D721Med (cell line): ENCODE measurements at regions not wholly inside any gene's neighbourhood (a gene's known extent, or its start where the extent isn't known, plus 50 kb on each side); places are given as distances from the start of the nearest gene placed in this dataset.

ENCODE experiments used
- DNase-seq: peaks from one replicate; pipeline ENCODE4 v3.0.0; 2011; ENCODE audit warnings: low spot score; ENCODE audit not compliant: insufficient read length
- FAIRE-seq: peaks from 2 replicates; lab custom pipeline; 2011; peaks lifted over from hg19 to GRCh38; lab: Jason Lieb, UNC
- TF ChIP-seq, protein P1 (sequence below): IDR thresholded peaks from 2 replicates; pipeline ENCODE4 v1.5.1; 2012; ENCODE audit warnings: mild to moderate bottlenecking, control low read depth; ENCODE audit not compliant: insufficient read depth; ENCODE audit errors: missing control alignments

DNA sequence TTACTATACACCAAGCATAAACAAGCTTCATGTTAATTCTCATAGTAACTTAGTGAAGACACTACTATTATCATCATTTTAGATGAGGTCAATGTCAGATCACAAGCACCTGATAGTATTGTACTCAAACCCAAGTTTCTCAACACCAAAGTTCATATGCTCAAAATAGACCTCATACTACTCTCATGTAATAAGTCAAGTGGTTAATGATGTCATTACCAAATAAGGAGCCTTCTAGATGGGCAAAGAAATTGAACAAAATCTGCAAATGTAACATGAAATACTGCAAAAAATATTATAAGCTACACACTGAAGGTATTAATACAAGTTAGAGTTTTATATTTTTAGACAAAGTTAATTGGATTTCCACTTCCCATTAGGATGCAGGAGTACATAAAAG lies 144.0 kb upstream of the CHRM3 start:
- TF ChIP-seq, protein P1, sequence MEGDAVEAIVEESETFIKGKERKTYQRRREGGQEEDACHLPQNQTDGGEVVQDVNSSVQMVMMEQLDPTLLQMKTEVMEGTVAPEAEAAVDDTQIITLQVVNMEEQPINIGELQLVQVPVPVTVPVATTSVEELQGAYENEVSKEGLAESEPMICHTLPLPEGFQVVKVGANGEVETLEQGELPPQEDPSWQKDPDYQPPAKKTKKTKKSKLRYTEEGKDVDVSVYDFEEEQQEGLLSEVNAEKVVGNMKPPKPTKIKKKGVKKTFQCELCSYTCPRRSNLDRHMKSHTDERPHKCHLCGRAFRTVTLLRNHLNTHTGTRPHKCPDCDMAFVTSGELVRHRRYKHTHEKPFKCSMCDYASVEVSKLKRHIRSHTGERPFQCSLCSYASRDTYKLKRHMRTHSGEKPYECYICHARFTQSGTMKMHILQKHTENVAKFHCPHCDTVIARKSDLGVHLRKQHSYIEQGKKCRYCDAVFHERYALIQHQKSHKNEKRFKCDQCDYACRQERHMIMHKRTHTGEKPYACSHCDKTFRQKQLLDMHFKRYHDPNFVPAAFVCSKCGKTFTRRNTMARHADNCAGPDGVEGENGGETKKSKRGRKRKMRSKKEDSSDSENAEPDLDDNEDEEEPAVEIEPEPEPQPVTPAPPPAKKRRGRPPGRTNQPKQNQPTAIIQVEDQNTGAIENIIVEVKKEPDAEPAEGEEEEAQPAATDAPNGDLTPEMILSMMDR, result no peak
- DNase-seq (no peak), FAIRE-seq (peak; percentile 71)

DNA sequence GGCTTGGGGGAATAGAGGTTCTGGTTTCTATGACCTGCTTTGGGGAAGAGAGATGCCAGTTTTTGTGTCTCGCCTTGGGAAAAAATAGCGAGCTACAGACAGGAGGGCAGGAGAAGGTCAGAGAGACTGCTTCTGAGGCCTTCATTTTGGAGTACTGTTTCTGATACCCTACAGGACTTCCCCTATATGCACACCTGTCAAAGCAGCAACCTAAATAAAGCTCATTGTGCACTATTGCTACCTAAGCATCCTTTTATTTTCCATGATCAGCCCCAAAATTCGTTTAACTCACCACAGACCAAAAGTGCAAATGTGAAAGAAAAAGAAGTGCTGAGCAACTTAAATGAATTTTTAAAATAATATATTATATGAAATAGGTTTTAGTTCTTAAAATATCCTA lies 145.6 kb upstream of the CHRM3 start:
- DNase-seq (no peak), FAIRE-seq (no peak)
- TF ChIP-seq, protein P1, result no peak

- no peak for DNase-seq
- TF ChIP-seq, protein P1, result no peak
- FAIRE-seq, result peak; percentile 25
Observed at GRCh38 chr1:239239529-239239928, 146.8 kb upstream of the CHRM3 start.

- TF ChIP-seq, protein P1, result no peak
- FAIRE-seq (no peak), DNase-seq (no peak)
Observed at GRCh38 chr1:239237912-239238311, 148.5 kb upstream of the CHRM3 start.

DNA sequence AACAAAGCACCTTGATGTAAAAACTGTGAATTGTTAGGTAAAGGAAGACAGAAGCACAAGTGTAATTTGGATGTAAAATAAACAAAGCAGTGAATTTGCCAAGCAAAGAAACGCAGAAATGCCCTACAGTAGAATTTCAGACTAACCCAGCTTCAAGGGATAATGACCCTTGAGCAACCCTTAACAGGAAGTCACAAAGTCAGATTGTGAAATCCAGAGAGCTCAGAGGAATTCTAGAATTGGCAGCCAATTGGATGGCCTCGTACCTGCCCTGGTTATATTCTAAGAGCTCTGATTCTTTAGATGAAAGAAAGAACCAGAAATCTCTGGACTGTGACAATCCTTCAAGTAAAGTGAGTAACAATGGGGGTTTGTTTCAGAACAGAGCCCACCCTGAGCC lies 152.7 kb upstream of the CHRM3 start:
- TF ChIP-seq, protein P1, result no peak
- DNase-seq (no peak), FAIRE-seq (no peak)

DNA sequence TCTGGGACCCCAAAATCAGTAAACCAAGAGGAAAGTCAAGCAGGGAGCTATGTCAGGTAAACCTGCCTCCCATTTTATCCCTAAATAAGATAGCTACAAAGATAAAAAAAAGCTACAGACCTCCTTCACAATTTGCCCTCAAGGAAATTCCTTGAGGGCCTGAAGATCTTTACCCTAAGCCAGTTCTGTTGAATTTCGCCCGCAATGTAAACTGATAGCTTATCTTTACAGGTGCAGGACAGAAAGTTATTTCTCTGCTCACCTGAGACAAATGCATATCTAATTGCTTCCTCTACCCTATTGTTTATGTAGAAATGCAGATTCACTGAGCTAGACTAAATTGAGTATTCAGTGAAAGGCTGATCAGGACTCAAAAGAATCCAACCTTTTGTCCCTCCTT lies 153.4 kb upstream of the CHRM3 start:
- FAIRE-seq (peak; percentile 38), DNase-seq (no peak)
- TF ChIP-seq, protein P1, result no peak

DNA sequence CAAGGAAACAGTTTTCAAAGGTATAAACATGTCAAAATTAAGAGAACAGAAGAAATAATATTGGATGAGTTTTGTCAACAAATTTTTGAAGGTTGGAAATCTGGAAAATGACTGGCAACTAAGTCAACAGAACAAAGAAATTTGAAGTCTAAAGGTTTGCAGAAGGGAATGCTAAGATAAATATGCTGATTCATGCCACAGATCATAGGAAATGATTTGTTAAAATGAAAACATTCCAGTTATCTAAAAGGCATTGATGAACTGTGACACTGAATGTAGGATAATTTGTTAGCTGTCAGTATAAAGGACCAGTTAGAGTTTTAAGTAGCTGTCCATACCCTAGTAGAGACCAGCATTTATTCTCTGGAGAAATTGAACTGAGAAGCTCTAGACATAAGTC lies 157.9 kb upstream of the CHRM3 start:
- FAIRE-seq (peak; percentile 51), DNase-seq (no peak)
- TF ChIP-seq, protein P1, result no peak
